ENCODE measurements at regions not wholly inside any gene's neighbourhood (a gene's known extent, or its start where the extent isn't known, plus 50 kb on each side); places are given as distances from the start of the nearest gene placed in this dataset.
A peak's percentile ranks its signal among the peaks of the same experiment; 100 is the strongest.
"Not testable (repeated sequence)": the region's sequence is repeated elsewhere in the genome, so short reads cannot be mapped to it uniquely, and the experiment has no call there.

GRCh38 chr14:61602003-61602732, 93.1 kb upstream of the HIF1A start:
- DNase-seq (ENCODE audit: low spot score in 2 of 2) (no peak), ATAC-seq (ENCODE audit: low read depth) (peak; percentile 70)
- H3K9me3 Mint-ChIP-seq: no peaks in the 10 kb centered on the region
- H3K4me1 Mint-ChIP-seq: peaks cover 17% of the 10 kb centered on the region
- no peaks in the 10 kb centered on the region for H3K36me3 Mint-ChIP-seq
- no peak overlapping the region for H3K27ac Mint-ChIP-seq
- H3K27me3 Mint-ChIP-seq: peaks cover 2% of the 10 kb centered on the region
- peak overlapping the region; percentile 16 for H3K4me3 Mint-ChIP-seq

GRCh38 chr14:61602733-61603077, 92.6 kb upstream of the HIF1A start:
- no peaks in the 10 kb centered on the region for H3K36me3 Mint-ChIP-seq
- H3K4me3 Mint-ChIP-seq: no peak overlapping the region
- H3K27ac Mint-ChIP-seq: no peak overlapping the region
- ATAC-seq (ENCODE audit: low read depth): no peak
- DNase-seq (ENCODE audit: low spot score in 2 of 2): no peak
- no peaks in the 10 kb centered on the region for H3K9me3 Mint-ChIP-seq
- H3K4me1 Mint-ChIP-seq: peaks cover 19% of the 10 kb centered on the region
- H3K27me3 Mint-ChIP-seq: peaks cover 2% of the 10 kb centered on the region

GRCh38 chr14:61603736-61604135, 91.6 kb upstream of the HIF1A start:
- DNase-seq (ENCODE audit: low spot score in 2 of 2) (no peak), ATAC-seq (ENCODE audit: low read depth) (no peak)
- Mint-ChIP-seq H3K4me1 (peaks cover 21% of the 10 kb centered on the region), H3K36me3 (no peaks in the 10 kb centered on the region), H3K27me3 (peaks cover 2% of the 10 kb centered on the region), H3K27ac (no peak overlapping the region), H3K9me3 (no peaks in the 10 kb centered on the region), H3K4me3 (no peak overlapping the region)

- ATAC-seq (ENCODE audit: low read depth): peak; percentile 14
- H3K36me3 Mint-ChIP-seq: no peaks in the 10 kb centered on the region
- no peak for DNase-seq (ENCODE audit: low spot score in 2 of 2)
Measured at GRCh38 chr14:61607570-61608244, 87.6 kb upstream of the HIF1A start.

GRCh38 chr14:61608245-61609165, 86.8 kb upstream of the HIF1A start:
- peaks cover 2% of the 10 kb centered on the region for H3K27me3 Mint-ChIP-seq
- ATAC-seq (ENCODE audit: low read depth) (no peak), DNase-seq (ENCODE audit: low spot score in 2 of 2) (no peak)
- H3K36me3 Mint-ChIP-seq: no peaks in the 10 kb centered on the region
- H3K4me3 Mint-ChIP-seq: no peak overlapping the region
- no peaks in the 10 kb centered on the region for H3K9me3 Mint-ChIP-seq
- no peak overlapping the region for H3K27ac Mint-ChIP-seq
- peaks cover 14% of the 10 kb centered on the region for H3K4me1 Mint-ChIP-seq

More at GRCh38 chr14:61607570-61608244, 87.6 kb upstream of the HIF1A start:
- Mint-ChIP-seq H3K9me3 (no peaks in the 10 kb centered on the region), H3K4me1 (peaks cover 14% of the 10 kb centered on the region), H3K4me3 (no peak overlapping the region), H3K27ac (no peak overlapping the region), H3K27me3 (peaks cover 2% of the 10 kb centered on the region)

GRCh38 chr14:61609191-61609843, 86.0 kb upstream of the HIF1A start:
- Mint-ChIP-seq H3K9me3 (no peaks in the 10 kb centered on the region), H3K4me1 (peaks cover 14% of the 10 kb centered on the region), H3K36me3 (no peaks in the 10 kb centered on the region), H3K27ac (no peak overlapping the region), H3K27me3 (peaks cover 2% of the 10 kb centered on the region), H3K4me3 (no peak overlapping the region)
- DNase-seq (ENCODE audit: low spot score in 2 of 2): no peak
- no peak for ATAC-seq (ENCODE audit: low read depth)

- no peaks in the 10 kb centered on the region for H3K36me3 Mint-ChIP-seq
- DNase-seq (ENCODE audit: low spot score in 2 of 2) (no peak), ATAC-seq (ENCODE audit: low read depth) (no peak)
- no peak overlapping the region for H3K4me3 Mint-ChIP-seq
- H3K27ac Mint-ChIP-seq: no peak overlapping the region
- peaks cover 16% of the 10 kb centered on the region for H3K4me1 Mint-ChIP-seq
- no peaks in the 10 kb centered on the region for H3K9me3 Mint-ChIP-seq
- peaks cover 2% of the 10 kb centered on the region for H3K27me3 Mint-ChIP-seq
Measured at GRCh38 chr14:61609884-61610283, 85.4 kb upstream of the HIF1A start.

- no peak for DNase-seq (ENCODE audit: low spot score in 2 of 2)
- ATAC-seq (ENCODE audit: low read depth): no peak
- Mint-ChIP-seq H3K9me3 (no peaks in the 10 kb centered on the region), H3K4me1 (peaks cover 20% of the 10 kb centered on the region), H3K4me3 (no peak overlapping the region), H3K27ac (no peak overlapping the region), H3K27me3 (no peaks in the 10 kb centered on the region), H3K36me3 (no peaks in the 10 kb centered on the region)
Measured at GRCh38 chr14:61610900-61611299, 84.4 kb upstream of the HIF1A start.

GRCh38 chr14:61611880-61612630, 83.3 kb upstream of the HIF1A start:
- no peak for DNase-seq (ENCODE audit: low spot score in 2 of 2)
- peaks cover 16% of the 10 kb centered on the region for H3K4me1 Mint-ChIP-seq

GRCh38 chr14:61613006-61613405, 82.3 kb upstream of the HIF1A start:
- not testable (repeated sequence) for H3K27me3 Mint-ChIP-seq; ATAC-seq (ENCODE audit: low read depth); H3K9me3 Mint-ChIP-seq; DNase-seq (ENCODE audit: low spot score in 2 of 2); H3K4me3 Mint-ChIP-seq; H3K36me3 Mint-ChIP-seq; H3K27ac Mint-ChIP-seq
- H3K4me1 Mint-ChIP-seq: peaks cover 12% of the 10 kb centered on the region

More at GRCh38 chr14:61611880-61612630, 83.3 kb upstream of the HIF1A start:
- H3K9me3 Mint-ChIP-seq: no peaks in the 10 kb centered on the region
- H3K4me3 Mint-ChIP-seq: no peak overlapping the region
- ATAC-seq (ENCODE audit: low read depth): no peak
- H3K27me3 Mint-ChIP-seq: no peaks in the 10 kb centered on the region
- H3K27ac Mint-ChIP-seq: no peak overlapping the region
- H3K36me3 Mint-ChIP-seq: no peaks in the 10 kb centered on the region

GRCh38 chr14:61614693-61615092, 80.6 kb upstream of the HIF1A start:
- Mint-ChIP-seq H3K4me1 (peaks cover 10% of the 10 kb centered on the region), H3K36me3 (no peaks in the 10 kb centered on the region), H3K9me3 (no peaks in the 10 kb centered on the region), H3K27me3 (no peaks in the 10 kb centered on the region), H3K4me3 (no peak overlapping the region), H3K27ac (no peak overlapping the region)
- no peak for ATAC-seq (ENCODE audit: low read depth)
- no peak for DNase-seq (ENCODE audit: low spot score in 2 of 2)

- H3K4me1 Mint-ChIP-seq: peaks cover 10% of the 10 kb centered on the region
- DNase-seq (ENCODE audit: low spot score in 2 of 2) (no peak), ATAC-seq (ENCODE audit: low read depth) (no peak)
- no peak overlapping the region for H3K4me3 Mint-ChIP-seq
- no peaks in the 10 kb centered on the region for H3K27me3 Mint-ChIP-seq
- H3K9me3 Mint-ChIP-seq: no peaks in the 10 kb centered on the region
- H3K36me3 Mint-ChIP-seq: no peaks in the 10 kb centered on the region
- no peak overlapping the region for H3K27ac Mint-ChIP-seq
Measured at GRCh38 chr14:61615743-61616523, 79.4 kb upstream of the HIF1A start.

Data from memory B cell (primary cell).